SK-N-SH treated with all-trans-retinoic acid at 6 μM for 48 hours (cell line): ENCODE measurements at regions not wholly inside any gene's neighbourhood (a gene's known extent, or its start where the extent isn't known, plus 50 kb on each side); places are given as distances from the start of the nearest gene placed in this dataset.

ENCODE experiments used
- ARNTL ChIP-seq: fragments of 450-650 bp; formaldehyde crosslinking; IDR thresholded peaks from 2 replicates; pipeline ENCODE4 v1.5.0; 2020; ENCODE audit warnings: low read depth, mild to moderate bottlenecking, moderate library complexity, borderline replicate concordance
- CSRNP3 ChIP-seq: fragments of 250-450 bp; sonication (Bioruptor Pico); IDR thresholded peaks from 2 replicates; pipeline ENCODE4 v1.5.1; 2021; ENCODE audit warnings: mild to moderate bottlenecking, moderate library complexity
- GLIS3 ChIP-seq: fragments of 250-450 bp; sonication (Bioruptor Pico); IDR thresholded peaks from 2 replicates; pipeline ENCODE4 v1.5.0; 2020; ENCODE audit warnings: mild to moderate bottlenecking, moderate library complexity
- ISL1 ChIP-seq: fragments of 250-450 bp; sonication (Bioruptor Pico); IDR thresholded peaks from 2 replicates; pipeline ENCODE4 v2.1.2; 2022; ENCODE audit warnings: mild to moderate bottlenecking, moderate library complexity
- OSR1 ChIP-seq: fragments of 250-450 bp; sonication (Bioruptor Pico); IDR thresholded peaks from 2 replicates; pipeline ENCODE4 v1.8.0; 2022; ENCODE audit warnings: moderate library complexity, mild to moderate bottlenecking, inconsistent platforms
- RARB ChIP-seq: fragments of 250-450 bp; sonication (Bioruptor Pico); IDR thresholded peaks from 2 replicates; pipeline ENCODE4 v1.8.0; 2021; ENCODE audit warnings: mild to moderate bottlenecking, moderate library complexity
- SNAI2 ChIP-seq: fragments of 250-450 bp; sonication (Bioruptor Pico); IDR thresholded peaks from 2 replicates; pipeline ENCODE4 v1.5.0; 2020; ENCODE audit warnings: mild to moderate bottlenecking, moderate library complexity
- TOX ChIP-seq: fragments of 250-450 bp; sonication (Bioruptor Pico); IDR thresholded peaks from 2 replicates; pipeline ENCODE4 v1.8.0; 2021; ENCODE audit warnings: mild to moderate bottlenecking, moderate library complexity, borderline replicate concordance
- ZC3H10 ChIP-seq: fragments of 250-450 bp; sonication (Bioruptor Pico); IDR thresholded peaks from 2 replicates; pipeline ENCODE4 v1.5.1; 2021; ENCODE audit warnings: mild to moderate bottlenecking, moderate library complexity
- ZFP3 ChIP-seq: fragments of 250-450 bp; sonication (Bioruptor Pico); IDR thresholded peaks from 2 replicates; pipeline ENCODE4 v1.5.0; 2020; ENCODE audit warnings: mild to moderate bottlenecking, moderate library complexity
- ZNF70 ChIP-seq: fragments of 450-650 bp; formaldehyde crosslinking; IDR thresholded peaks from 2 replicates; pipeline ENCODE4 v1.5.0; 2020; ENCODE audit warnings: mild to moderate bottlenecking, moderate library complexity
- ZNF8 ChIP-seq: fragments of 450-650 bp; formaldehyde crosslinking; IDR thresholded peaks from 2 replicates; pipeline ENCODE4 v1.5.0; 2020; ENCODE audit warnings: mild to moderate bottlenecking, moderate library complexity
- TF ChIP-seq, protein P1 (sequence below): fragments of 250-450 bp; sonication (Bioruptor Pico); IDR thresholded peaks from 2 replicates; pipeline ENCODE4 v1.8.0; 2020; ENCODE audit warnings: mild to moderate bottlenecking, moderate library complexity, borderline replicate concordance
- TF ChIP-seq, protein P2 (sequence below): fragments of 250-450 bp; sonication (Bioruptor Pico); IDR thresholded peaks from 2 replicates; pipeline ENCODE4 v1.5.1; 2020; ENCODE audit warnings: low read depth, mild to moderate bottlenecking, moderate library complexity

DNA sequence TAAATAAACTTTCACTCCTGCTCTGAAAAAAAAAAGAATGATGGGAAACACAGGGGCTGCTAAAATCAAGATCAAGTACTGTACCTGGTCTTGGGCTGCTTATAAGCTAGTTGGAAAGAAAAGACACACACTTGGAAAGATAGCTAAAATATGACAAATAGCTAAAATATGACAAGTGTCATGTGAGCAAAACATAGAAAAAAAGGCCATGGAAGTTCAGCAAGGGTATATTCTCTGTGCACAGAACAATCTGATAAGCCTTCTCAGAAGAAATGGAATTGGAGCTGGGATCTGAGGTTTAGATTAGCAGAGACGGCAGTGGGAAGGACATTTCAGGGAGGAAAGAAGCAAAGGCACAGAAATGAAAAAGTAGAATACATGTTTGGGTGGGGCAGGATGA, 126.2 kb upstream of the PMCH start:
- TF ChIP-seq GLIS3 (CRISPR knock-in tag): no peak
- no peak for TF ChIP-seq ZNF8
- TF ChIP-seq, protein P1, sequence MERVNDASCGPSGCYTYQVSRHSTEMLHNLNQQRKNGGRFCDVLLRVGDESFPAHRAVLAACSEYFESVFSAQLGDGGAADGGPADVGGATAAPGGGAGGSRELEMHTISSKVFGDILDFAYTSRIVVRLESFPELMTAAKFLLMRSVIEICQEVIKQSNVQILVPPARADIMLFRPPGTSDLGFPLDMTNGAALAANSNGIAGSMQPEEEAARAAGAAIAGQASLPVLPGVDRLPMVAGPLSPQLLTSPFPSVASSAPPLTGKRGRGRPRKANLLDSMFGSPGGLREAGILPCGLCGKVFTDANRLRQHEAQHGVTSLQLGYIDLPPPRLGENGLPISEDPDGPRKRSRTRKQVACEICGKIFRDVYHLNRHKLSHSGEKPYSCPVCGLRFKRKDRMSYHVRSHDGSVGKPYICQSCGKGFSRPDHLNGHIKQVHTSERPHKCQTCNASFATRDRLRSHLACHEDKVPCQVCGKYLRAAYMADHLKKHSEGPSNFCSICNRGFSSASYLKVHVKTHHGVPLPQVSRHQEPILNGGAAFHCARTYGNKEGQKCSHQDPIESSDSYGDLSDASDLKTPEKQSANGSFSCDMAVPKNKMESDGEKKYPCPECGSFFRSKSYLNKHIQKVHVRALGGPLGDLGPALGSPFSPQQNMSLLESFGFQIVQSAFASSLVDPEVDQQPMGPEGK (CRISPR knock-in tag): no peak
- no peak for TF ChIP-seq ZFP3
- no peak for TF ChIP-seq ZC3H10 (CRISPR knock-in tag)
- TF ChIP-seq, protein P2, sequence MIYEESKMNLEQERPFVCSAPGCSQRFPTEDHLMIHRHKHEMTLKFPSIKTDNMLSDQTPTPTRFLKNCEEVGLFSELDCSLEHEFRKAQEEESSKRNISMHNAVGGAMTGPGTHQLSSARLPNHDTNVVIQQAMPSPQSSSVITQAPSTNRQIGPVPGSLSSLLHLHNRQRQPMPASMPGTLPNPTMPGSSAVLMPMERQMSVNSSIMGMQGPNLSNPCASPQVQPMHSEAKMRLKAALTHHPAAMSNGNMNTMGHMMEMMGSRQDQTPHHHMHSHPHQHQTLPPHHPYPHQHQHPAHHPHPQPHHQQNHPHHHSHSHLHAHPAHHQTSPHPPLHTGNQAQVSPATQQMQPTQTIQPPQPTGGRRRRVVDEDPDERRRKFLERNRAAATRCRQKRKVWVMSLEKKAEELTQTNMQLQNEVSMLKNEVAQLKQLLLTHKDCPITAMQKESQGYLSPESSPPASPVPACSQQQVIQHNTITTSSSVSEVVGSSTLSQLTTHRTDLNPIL (CRISPR knock-in tag): no peak
- no peak for TF ChIP-seq TOX (CRISPR knock-in tag)
- TF ChIP-seq ARNTL (CRISPR knock-in tag): no peak
- no peak for TF ChIP-seq CSRNP3 (CRISPR knock-in tag)
- TF ChIP-seq OSR1 (CRISPR knock-in tag): no peak
- TF ChIP-seq SNAI2: no peak
- TF ChIP-seq ISL1 (CRISPR knock-in tag): no peak
- TF ChIP-seq RARB (CRISPR knock-in tag): no peak
- no peak for TF ChIP-seq ZNF70 (CRISPR knock-in tag)
